H9 (cell line): ENCODE measurements at regions not wholly inside any gene's neighbourhood (a gene's known extent, or its start where the extent isn't known, plus 50 kb on each side); places are given as distances from the start of the nearest gene placed in this dataset.

ENCODE experiments used
- DNase-seq: peaks from one replicate; pipeline ENCODE4 v3.0.0-alpha.2; 2017
- H2AFZ ChIP-seq: one replicate; pipeline ENCODE4 v1.6.1; 2013; ENCODE audit warnings: mild to moderate bottlenecking, low read length, control low read depth, moderate library complexity
- H2AK5ac ChIP-seq: 2 replicates; pipeline ENCODE4 v1.6.1; 2013; ENCODE audit warnings: low read length, control low read depth, mixed read lengths; ENCODE audit not compliant: insufficient read length
- H2BK120ac ChIP-seq: one replicate; pipeline ENCODE4 v1.6.1; 2013; ENCODE audit warnings: low read depth, mild to moderate bottlenecking, low read length, control low read depth, inconsistent platforms; ENCODE audit not compliant: poor library complexity, severe bottlenecking
- H2BK12ac ChIP-seq: 2 replicates; pipeline ENCODE4 v1.6.1; 2013; ENCODE audit warnings: low read length, control low read depth, mixed read lengths, low read depth; ENCODE audit not compliant: insufficient read length
- H2BK15ac ChIP-seq: 2 replicates; pipeline ENCODE4 v1.6.1; 2013; ENCODE audit warnings: low read depth, low read length, control low read depth
- H2BK20ac ChIP-seq: one replicate; pipeline ENCODE4 v1.6.1; 2013; ENCODE audit warnings: low read depth, mild to moderate bottlenecking, low read length, control low read depth, inconsistent platforms; ENCODE audit not compliant: poor library complexity, severe bottlenecking
- H2BK5ac ChIP-seq: 2 replicates; pipeline ENCODE4 v1.6.1; 2013; ENCODE audit warnings: low read length, control low read depth, mixed read lengths; ENCODE audit not compliant: insufficient read length
- H3K14ac ChIP-seq: 2 replicates; pipeline ENCODE4 v1.6.1; 2013; ENCODE audit warnings: low read length, control low read depth; ENCODE audit not compliant: insufficient read depth
- H3K18ac ChIP-seq: 2 replicates; pipeline ENCODE4 v1.6.1; 2013; ENCODE audit warnings: low read depth, mild to moderate bottlenecking, mixed read lengths, low read length, control low read depth; ENCODE audit not compliant: insufficient read length
- H3K23ac ChIP-seq: 2 replicates; pipeline ENCODE4 v1.6.1; 2013; ENCODE audit warnings: low read length, control low read depth, mixed read lengths, low read depth; ENCODE audit not compliant: insufficient read length
- H3K23me2 ChIP-seq: 2 replicates; pipeline ENCODE4 v1.6.1; 2013; ENCODE audit warnings: low read depth, mild to moderate bottlenecking, mixed read lengths, low read length, control low read depth; ENCODE audit not compliant: insufficient read length, poor library complexity, severe bottlenecking
- H3K27ac ChIP-seq: 2 replicates; pipeline ENCODE4 v1.5.1; 2013; ENCODE audit warnings: low read length, control low read depth, mixed read lengths, low read depth; ENCODE audit not compliant: insufficient read length
- H3K27me3 ChIP-seq: 2 replicates; pipeline ENCODE4 v1.6.1; 2013; ENCODE audit warnings: low read length, control low read depth, inconsistent platforms; ENCODE audit not compliant: insufficient read depth
- H3K4ac ChIP-seq: 2 replicates; pipeline ENCODE4 v1.6.1; 2013; ENCODE audit warnings: low read depth, mild to moderate bottlenecking, control low read depth, inconsistent platforms, low read length, moderate library complexity
- H3K4me1 ChIP-seq: 2 replicates; pipeline ENCODE4 v1.6.1; 2013; ENCODE audit warnings: low read length, control low read depth, inconsistent platforms; ENCODE audit not compliant: insufficient read depth
- H3K4me2 ChIP-seq: 2 replicates; pipeline ENCODE4 v1.6.1; 2013; ENCODE audit warnings: low read length, control low read depth, mixed read lengths; ENCODE audit not compliant: insufficient read length, insufficient read depth
- H3K56ac ChIP-seq: 2 replicates; pipeline ENCODE4 v1.6.1; 2013; ENCODE audit warnings: low read depth, mild to moderate bottlenecking, mixed read lengths, low read length, control low read depth; ENCODE audit not compliant: insufficient read length
- H3K79me1 ChIP-seq: 2 replicates; pipeline ENCODE4 v1.6.1; 2013; ENCODE audit warnings: low read depth, mild to moderate bottlenecking, moderate library complexity, low read length, control low read depth, inconsistent platforms; ENCODE audit not compliant: insufficient read depth, poor library complexity, severe bottlenecking
- H3K79me2 ChIP-seq: 2 replicates; pipeline ENCODE4 v1.6.1; 2013; ENCODE audit warnings: low read length, control low read depth, inconsistent platforms; ENCODE audit not compliant: insufficient read depth
- H3K9ac ChIP-seq: 2 replicates; pipeline ENCODE4 v1.6.1; 2013; ENCODE audit warnings: low read length, control low read depth, mixed read lengths; ENCODE audit not compliant: insufficient read length; ENCODE audit errors: extremely low read depth
- H3K9me3 ChIP-seq: one replicate; pipeline ENCODE4 v1.6.1; 2013; ENCODE audit warnings: low read depth, low read length, inconsistent platforms; ENCODE audit not compliant: control insufficient read depth
- H3T11ph ChIP-seq: one replicate; pipeline ENCODE4 v1.6.1; 2013; ENCODE audit warnings: mild to moderate bottlenecking, low read length, control low read depth, inconsistent platforms
- H4K20me1 ChIP-seq: one replicate; pipeline ENCODE4 v1.6.1; 2013; ENCODE audit not compliant: control insufficient read depth, insufficient read length, insufficient read depth
- H4K5ac ChIP-seq: 2 replicates; pipeline ENCODE4 v1.6.1; 2013; ENCODE audit warnings: low read depth, mild to moderate bottlenecking, mixed read lengths, low read length, control low read depth; ENCODE audit not compliant: insufficient read length
- H4K8ac ChIP-seq: replicated peaks from 2 replicates; pipeline ENCODE4 v1.6.1; 2013; ENCODE audit warnings: low read length, control low read depth, mixed read lengths, low read depth; ENCODE audit not compliant: insufficient read length
- H4K91ac ChIP-seq: 2 replicates; pipeline ENCODE4 v1.6.1; 2013; ENCODE audit warnings: low read depth, mild to moderate bottlenecking, moderate library complexity, mixed read lengths, low read length, control low read depth; ENCODE audit not compliant: insufficient read length
- H3K27ac Mint-ChIP-seq, 3 experiments: 2 replicates in 2 of 3; 3 replicates in 1 of 3; pipeline ENCODE4 v1.8.0; 2020 to 2021; ENCODE audit warnings: mixed read lengths in 3 of 3, mild to moderate bottlenecking in 1 of 3, moderate library complexity in 1 of 3
- H3K27me3 Mint-ChIP-seq: 2 replicates; pipeline ENCODE4 v1.8.0; 2021; ENCODE audit warnings: low read depth, mild to moderate bottlenecking, moderate library complexity, mixed read lengths
- H3K36me3 Mint-ChIP-seq, 3 experiments: 2 replicates in 2 of 3; 3 replicates in 1 of 3; pipeline ENCODE4 v1.8.0; 2020 to 2021; ENCODE audit warnings: low read depth in 3 of 3, mixed read lengths in 3 of 3; ENCODE audit not compliant: insufficient read depth in 1 of 3
- H3K4me1 Mint-ChIP-seq, 2 experiments: 2 replicates each; pipeline ENCODE4 v1.8.0; 2020; ENCODE audit warnings: mixed read lengths in 2 of 2
- H3K4me3 Mint-ChIP-seq, 2 experiments: 2 replicates in 1 of 2; 3 replicates in 1 of 2; pipeline ENCODE4 v1.8.0; 2020 to 2021; ENCODE audit warnings: mild to moderate bottlenecking in 2 of 2, mixed read lengths in 2 of 2, moderate library complexity in 1 of 2
- H3K9me3 Mint-ChIP-seq, 2 experiments: 2 replicates in 1 of 2; 3 replicates in 1 of 2; pipeline ENCODE4 v1.8.0; 2020; ENCODE audit warnings: mild to moderate bottlenecking in 2 of 2, mixed read lengths in 2 of 2, moderate library complexity in 1 of 2
- WGBS: extraction: QIAGEN DNeasy Blood & Tissue Kit; methylation state at CpG from one replicate; pipeline ENCODE4 v1.1.7; 2013; ENCODE audit warnings: missing lambda C conversion rate, low lambda C conversion rate, mixed read lengths; ENCODE audit not compliant: insufficient read length; ENCODE audit errors: extremely low coverage; 5-methylcytosine and 5-hydroxymethylcytosine counted together
- TF ChIP-seq, protein P1 (sequence below): fragments of 200-600 bp; sonication (generic); conservative IDR thresholded peaks from 3 replicates; pipeline ENCODE4 v1.8.0; 2021; ENCODE audit warnings: antibody characterized with exemption, mild to moderate bottlenecking

- H4K20me1 ChIP-seq: no peaks in the 10 kb centered on the region
- no peak overlapping the region for H2BK120ac ChIP-seq
- no peaks in the 10 kb centered on the region for H3K23me2 ChIP-seq
- H2BK15ac ChIP-seq: no peak overlapping the region
- no peak overlapping the region for H3K23ac ChIP-seq
- H3K27ac ChIP-seq: no peak overlapping the region
- peaks cover 3% of the 10 kb centered on the region; the same call in 1 of the 2 replicates for H3K4me1 ChIP-seq
- WGBS: no CpG with 5 or more reads among the region's 12 CpGs
- no peak overlapping the region for H3K14ac ChIP-seq
- TF ChIP-seq, protein P1, sequence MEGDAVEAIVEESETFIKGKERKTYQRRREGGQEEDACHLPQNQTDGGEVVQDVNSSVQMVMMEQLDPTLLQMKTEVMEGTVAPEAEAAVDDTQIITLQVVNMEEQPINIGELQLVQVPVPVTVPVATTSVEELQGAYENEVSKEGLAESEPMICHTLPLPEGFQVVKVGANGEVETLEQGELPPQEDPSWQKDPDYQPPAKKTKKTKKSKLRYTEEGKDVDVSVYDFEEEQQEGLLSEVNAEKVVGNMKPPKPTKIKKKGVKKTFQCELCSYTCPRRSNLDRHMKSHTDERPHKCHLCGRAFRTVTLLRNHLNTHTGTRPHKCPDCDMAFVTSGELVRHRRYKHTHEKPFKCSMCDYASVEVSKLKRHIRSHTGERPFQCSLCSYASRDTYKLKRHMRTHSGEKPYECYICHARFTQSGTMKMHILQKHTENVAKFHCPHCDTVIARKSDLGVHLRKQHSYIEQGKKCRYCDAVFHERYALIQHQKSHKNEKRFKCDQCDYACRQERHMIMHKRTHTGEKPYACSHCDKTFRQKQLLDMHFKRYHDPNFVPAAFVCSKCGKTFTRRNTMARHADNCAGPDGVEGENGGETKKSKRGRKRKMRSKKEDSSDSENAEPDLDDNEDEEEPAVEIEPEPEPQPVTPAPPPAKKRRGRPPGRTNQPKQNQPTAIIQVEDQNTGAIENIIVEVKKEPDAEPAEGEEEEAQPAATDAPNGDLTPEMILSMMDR: no peak
- H2BK20ac ChIP-seq: no peak overlapping the region
- H3K79me2 ChIP-seq: no peaks in the 10 kb centered on the region
- H2AFZ ChIP-seq: no peak overlapping the region
- H4K5ac ChIP-seq: no peak overlapping the region
- H3K27me3 ChIP-seq: no peaks in the 10 kb centered on the region; the same call in 1 of the 2 replicates
- no peak overlapping the region for H2AK5ac ChIP-seq
- H3K9ac ChIP-seq: no peak overlapping the region
- peaks cover 6 to 12% of the 10 kb centered on the region in 2 experiments; a peak in 3 of 4 replicates for H3K4me1 Mint-ChIP-seq
- H3K56ac ChIP-seq: no peak overlapping the region
- H3K36me3 Mint-ChIP-seq: peaks cover 0 to 7% (median 0%) of the 10 kb centered on the region in 3 experiments; a peak in 2 of 7 replicates
- no peak overlapping the region for H2BK12ac ChIP-seq
- no peak overlapping the region for H3K18ac ChIP-seq
- H3T11ph ChIP-seq: no peak overlapping the region
- no peak overlapping the region for H3K4me3 Mint-ChIP-seq
- H2BK5ac ChIP-seq: no peak overlapping the region
- no peak overlapping the region for H3K27ac Mint-ChIP-seq
- no peak overlapping the region for H3K4me2 ChIP-seq
- H3K9me3 ChIP-seq: no peaks in the 10 kb centered on the region
- H3K27me3 Mint-ChIP-seq: peaks cover 22% of the 10 kb centered on the region
- H3K9me3 Mint-ChIP-seq: peaks cover 0 to 7% of the 10 kb centered on the region in 2 experiments; a peak in 1 of 5 replicates
- no peaks in the 10 kb centered on the region for H3K79me1 ChIP-seq
- no peak overlapping the region for H3K4ac ChIP-seq
- no peak for DNase-seq
- H4K8ac ChIP-seq: no peak overlapping the region
- no peak overlapping the region for H4K91ac ChIP-seq
Measured at GRCh38 chr20:63139356-63139755, 76.6 kb downstream of the YTHDF1 start.
